ENCODE measurements at regions not wholly inside any gene's neighbourhood (a gene's known extent, or its start where the extent isn't known, plus 50 kb on each side); places are given as distances from the start of the nearest gene placed in this dataset.
A peak's percentile ranks its signal among the peaks of the same experiment; 100 is the strongest.

DNA sequence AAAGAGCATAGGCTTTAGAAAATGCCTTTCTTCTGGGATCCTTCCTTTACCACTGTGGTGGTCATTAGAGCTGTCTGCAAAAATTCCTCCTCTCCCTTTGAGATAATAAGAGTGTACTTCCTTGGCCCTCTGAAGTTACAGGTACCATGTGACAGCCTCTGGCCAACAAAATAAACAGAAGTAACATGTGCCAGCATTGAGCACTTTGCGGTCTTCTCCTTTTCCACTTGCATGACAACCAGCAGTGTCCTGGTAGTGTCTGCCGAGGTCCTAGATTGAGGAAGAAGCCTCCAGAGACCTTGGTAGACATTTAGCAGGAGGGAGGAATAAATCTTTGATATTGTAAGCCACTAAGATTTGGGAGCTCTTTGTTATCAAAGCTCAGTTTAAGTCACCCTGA is 87.5 kb upstream of the ARID1B start:
- Histone ChIP-seq H3K9me3 (no peaks in the 10 kb centered on the region), H3K4me3 (no peak overlapping the region), H3K36me3 (no peaks in the 10 kb centered on the region), H3K27me3 (no peaks in the 10 kb centered on the region), H3K4me1 (peaks cover 9 to 20% (median 14%) of the 10 kb centered on the region in 4 donors), H3K27ac (no peak overlapping the region)
- intact Hi-C loops (cut with DNase I; ENCODE audit: low total_unique reads) = loop anchor here (5.0 to 10.0 kb wide), 2 partner anchors 83 to 125 kb away; no protein-coding TSS in a partner anchor
- peak in 1 of 2 donors; percentile 20 for DNase-seq
- TF ChIP-seq CTCF (IDR thresholded peaks at IDR 0.05) (no peak), EP300 (IDR thresholded peaks at IDR 0.05) (no peak)
- WGBS, 5 donors = 78 to 86% (median 86%) methylated on average over 2 of the region's 2 CpGs

DNA sequence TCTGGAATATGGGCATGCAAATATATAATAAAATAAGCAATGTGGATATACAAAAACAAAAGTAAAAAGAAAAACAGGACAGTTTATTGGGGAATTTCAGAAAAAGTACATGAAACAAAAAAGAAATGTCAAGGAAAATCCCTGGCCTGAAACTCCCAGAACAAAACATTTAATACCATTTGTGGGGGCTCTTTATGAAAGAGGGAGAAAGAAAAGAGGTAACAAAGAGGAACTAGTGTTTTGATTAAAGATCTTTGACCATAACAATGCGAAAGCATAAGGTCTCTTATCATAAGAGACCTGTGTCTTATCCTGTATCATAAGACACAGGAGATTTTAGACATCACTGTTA is 88.6 kb upstream of the ARID1B start:
- H3K27ac ChIP-seq = peak overlapping the region in 4 of 5 donors; percentile 89 to 98 (median 94)
- H3K36me3 ChIP-seq = no peaks in the 10 kb centered on the region
- WGBS, 5 donors = 83 to 96% (median 91%) methylated on average over 1 of the region's 1 CpG
- TF ChIP-seq POLR2A (IDR thresholded peaks at IDR 0.05) (no peak), POLR2AphosphoS5 (IDR thresholded peaks at IDR 0.05) (no peak), EP300 (IDR thresholded peaks at IDR 0.05) (no peak), CTCF (IDR thresholded peaks at IDR 0.05) (no peak)
- H3K9me3 ChIP-seq = no peaks in the 10 kb centered on the region
- H3K27me3 ChIP-seq = no peaks in the 10 kb centered on the region
- H3K4me3 ChIP-seq = no peak overlapping the region
- intact Hi-C loops (cut with DNase I; ENCODE audit: low total_unique reads) = no loop called here
- peaks cover 9 to 20% (median 14%) of the 10 kb centered on the region in 4 donors for H3K4me1 ChIP-seq
- no peak for DNase-seq

DNA sequence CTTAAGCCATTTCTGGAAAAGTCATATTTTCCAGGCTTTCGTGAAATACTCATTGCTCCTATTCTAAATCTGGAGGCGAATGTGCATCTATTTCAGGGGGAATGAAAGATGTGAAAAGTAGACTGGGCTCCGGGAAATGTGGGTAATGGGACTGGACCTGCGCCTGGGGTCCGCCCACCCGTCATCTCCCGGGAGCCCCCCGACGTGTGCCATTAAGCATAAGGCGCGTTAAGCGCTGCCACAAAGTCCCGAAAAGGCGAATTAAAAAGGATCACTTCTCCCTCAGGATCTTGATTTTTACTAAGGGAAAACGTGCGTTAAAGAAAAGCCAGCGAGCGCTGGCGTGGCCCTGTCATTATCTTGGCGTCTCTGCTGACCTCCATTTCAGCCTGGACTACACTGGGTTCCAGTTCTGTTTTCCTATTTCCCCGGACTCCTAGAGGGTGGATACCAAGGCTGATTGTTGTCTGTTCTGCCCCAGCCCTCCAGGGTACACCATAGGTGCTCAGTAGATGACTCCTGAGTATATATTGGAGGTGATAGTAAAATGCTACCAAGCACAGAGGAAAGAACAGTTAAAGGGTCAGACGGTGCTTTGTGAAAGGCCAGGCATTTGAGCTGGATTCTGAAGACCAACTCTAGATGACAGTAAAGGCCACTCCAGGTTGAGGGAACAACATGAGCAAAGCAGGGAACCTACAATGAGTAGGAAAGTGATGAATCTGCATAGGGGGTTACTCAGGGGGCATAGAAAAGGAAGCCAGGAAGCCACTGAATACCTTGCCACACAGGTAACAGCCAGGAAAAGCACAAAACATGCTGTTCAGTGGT is 89.2 kb upstream of the ARID1B start:
- Histone ChIP-seq H3K4me1 (peaks cover 9 to 20% (median 14%) of the 10 kb centered on the region in 4 donors), H3K36me3 (no peaks in the 10 kb centered on the region), H3K27ac (peak overlapping the region; percentile 89 to 98 (median 94)), H3K9me3 (no peaks in the 10 kb centered on the region), H3K4me3 (peak overlapping the region; percentile 56 to 63 (median 58)), H3K27me3 (no peaks in the 10 kb centered on the region)
- 5 to 11% (median 10%) methylated on average over 21 to 22 of the region's 22 CpGs for WGBS, 5 donors
- intact Hi-C loops (cut with DNase I; ENCODE audit: low total_unique reads) = no loop called here
- peak; percentile 29 to 67 for DNase-seq
- TF ChIP-seq CTCF (IDR thresholded peaks at IDR 0.05) = no peak
- TF ChIP-seq POLR2A (IDR thresholded peaks at IDR 0.05) = no peak
- TF ChIP-seq POLR2AphosphoS5 (IDR thresholded peaks at IDR 0.05) = no peak
- TF ChIP-seq EP300 (IDR thresholded peaks at IDR 0.05) = no peak

GRCh38 chr6:156686995-156687788 is 90.0 kb upstream of the ARID1B start:
- TF ChIP-seq POLR2AphosphoS5 (IDR thresholded peaks at IDR 0.05) (peak; percentile 77 to 87 (median 84)), CTCF (IDR thresholded peaks at IDR 0.05) (no peak), EP300 (IDR thresholded peaks at IDR 0.05) (no peak), POLR2A (IDR thresholded peaks at IDR 0.05) (peak in 2 of 4 donors; percentile 58 to 72)
- WGBS, 5 donors = 0 to 1% (median 1%) methylated on average over 42 to 105 of the region's 105 CpGs
- Histone ChIP-seq H3K9me3 (no peaks in the 10 kb centered on the region), H3K36me3 (no peaks in the 10 kb centered on the region), H3K27ac (peak overlapping the region; percentile 95 to 99 (median 98)), H3K4me3 (peak overlapping the region; percentile 56 to 63 (median 60)), H3K4me1 (peaks cover 9 to 20% (median 14%) of the 10 kb centered on the region in 4 donors), H3K27me3 (no peaks in the 10 kb centered on the region)
- DNase-seq = peak; percentile 91 to 94
- intact Hi-C loops (cut with DNase I; ENCODE audit: low total_unique reads) = no loop called here

Data from stomach (tissue), 8 donors.